ENCODE measurements at regions not wholly inside any gene's neighbourhood (a gene's known extent, or its start where the extent isn't known, plus 50 kb on each side); places are given as distances from the start of the nearest gene placed in this dataset.
"Not testable (repeated sequence)": the region's sequence is repeated elsewhere in the genome, so short reads cannot be mapped to it uniquely, and the experiment has no call there.

DNA sequence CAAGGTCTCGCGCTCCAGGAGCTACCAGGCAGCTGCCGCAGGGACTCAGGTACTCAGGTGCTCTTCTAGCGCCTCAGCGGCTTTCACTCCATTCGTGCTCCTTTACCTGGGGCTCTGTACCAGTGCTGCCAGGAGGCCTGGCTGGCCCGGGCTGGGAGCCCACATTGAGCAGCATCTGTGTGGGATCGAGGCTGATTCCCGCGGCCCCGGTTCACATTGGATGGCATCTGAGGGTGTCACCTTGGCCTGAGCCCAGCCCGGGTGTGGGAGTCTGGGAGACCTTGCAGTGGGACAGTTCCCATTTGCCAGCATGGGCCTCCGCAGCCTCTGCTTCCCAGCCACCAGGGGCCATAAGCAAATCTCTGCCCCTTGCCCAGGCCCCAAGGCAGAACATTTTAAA lies 96.9 kb downstream of the NPIPB11 start:
- DNase-seq: not testable (repeated sequence)

DNA sequence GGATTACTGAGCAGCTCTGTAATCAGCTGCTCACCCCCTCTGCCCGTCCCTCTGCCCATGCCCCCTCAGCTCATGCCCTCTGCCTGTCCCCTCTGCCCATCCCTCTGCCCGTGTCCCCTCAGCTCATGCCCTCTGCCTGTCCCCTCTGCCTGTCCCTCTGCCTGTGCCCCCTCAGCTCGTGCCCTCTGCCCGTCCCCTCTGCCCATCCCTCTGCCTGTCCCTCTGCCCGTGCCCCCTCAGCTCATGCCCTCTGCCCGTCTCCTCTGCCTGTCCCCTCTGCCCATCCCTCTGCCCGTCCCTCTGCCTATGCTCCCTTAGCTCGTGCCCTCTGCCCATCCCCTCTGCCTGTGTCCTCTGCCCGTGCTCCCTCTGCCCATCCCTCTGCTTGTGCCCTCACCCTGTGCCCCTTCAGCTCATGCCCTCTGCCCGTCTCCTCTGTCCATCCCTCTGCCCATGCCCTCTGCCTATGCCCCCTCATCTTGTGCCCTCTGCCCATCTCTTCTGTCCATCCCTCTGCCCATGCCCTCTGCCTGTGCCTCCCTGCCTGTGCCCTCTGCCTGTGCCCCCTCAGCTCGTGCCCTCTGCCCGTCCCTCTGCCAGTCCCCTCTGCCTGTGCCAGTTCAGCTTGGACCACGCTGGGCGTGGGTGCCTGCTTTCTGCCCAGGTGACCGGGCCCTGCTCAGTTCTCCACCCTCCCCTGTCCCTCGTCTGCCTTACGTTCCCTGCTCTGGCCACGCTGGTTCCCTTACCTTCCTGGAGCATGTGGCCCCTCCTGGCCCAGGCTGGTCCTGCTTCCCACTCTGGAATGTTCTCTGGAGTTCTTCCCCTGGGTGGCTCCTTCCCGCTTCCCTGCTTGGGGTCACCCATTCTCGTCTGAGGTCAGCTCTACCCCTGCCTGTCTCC lies 97.6 kb downstream of the NPIPB11 start:
- no peak for DNase-seq

DNA sequence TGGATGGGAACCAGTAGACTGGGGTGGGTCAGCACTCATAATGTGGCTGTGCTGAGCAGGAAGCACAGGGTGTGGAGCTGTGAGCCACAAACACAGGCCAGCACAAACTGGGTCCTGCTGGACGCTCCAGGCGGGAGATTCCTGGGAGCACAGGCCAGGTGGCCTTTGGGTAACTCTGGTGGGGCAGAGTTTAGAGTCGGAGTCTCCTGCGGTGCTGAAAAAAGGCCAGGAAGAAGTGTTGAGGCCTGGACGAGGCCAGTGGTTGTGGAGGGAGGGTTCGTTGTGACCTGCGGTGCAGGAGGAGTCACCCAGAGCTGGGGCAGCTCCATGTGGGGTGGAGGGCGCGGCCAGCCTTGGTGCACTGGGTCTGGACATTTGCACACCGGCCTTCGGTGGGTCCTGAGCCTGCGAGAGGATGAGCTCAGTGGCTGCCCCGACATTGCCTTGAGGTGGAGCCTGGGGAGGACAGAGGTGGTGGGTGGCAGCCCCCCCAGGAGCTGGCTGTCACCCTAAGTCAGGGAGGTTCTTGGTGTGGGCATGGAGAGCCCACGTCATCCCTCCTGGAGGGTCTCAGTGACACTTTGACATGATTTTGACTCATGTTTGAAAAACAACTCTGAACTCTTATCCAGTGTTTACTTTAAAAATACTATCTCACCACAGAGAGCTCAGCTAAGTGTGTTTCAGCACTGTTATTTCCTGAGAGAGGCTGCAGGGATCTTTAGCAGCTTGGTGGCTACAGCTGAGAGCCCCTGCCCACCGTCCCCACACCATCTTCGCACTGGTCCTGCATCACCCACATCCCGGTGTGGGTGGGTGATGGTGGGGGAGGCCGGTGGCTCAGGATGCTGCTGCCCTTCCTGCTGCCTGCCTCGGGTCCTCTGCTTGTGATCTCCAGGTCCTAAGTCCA lies 98.7 kb downstream of the NPIPB11 start:
- no peak for DNase-seq

DNA sequence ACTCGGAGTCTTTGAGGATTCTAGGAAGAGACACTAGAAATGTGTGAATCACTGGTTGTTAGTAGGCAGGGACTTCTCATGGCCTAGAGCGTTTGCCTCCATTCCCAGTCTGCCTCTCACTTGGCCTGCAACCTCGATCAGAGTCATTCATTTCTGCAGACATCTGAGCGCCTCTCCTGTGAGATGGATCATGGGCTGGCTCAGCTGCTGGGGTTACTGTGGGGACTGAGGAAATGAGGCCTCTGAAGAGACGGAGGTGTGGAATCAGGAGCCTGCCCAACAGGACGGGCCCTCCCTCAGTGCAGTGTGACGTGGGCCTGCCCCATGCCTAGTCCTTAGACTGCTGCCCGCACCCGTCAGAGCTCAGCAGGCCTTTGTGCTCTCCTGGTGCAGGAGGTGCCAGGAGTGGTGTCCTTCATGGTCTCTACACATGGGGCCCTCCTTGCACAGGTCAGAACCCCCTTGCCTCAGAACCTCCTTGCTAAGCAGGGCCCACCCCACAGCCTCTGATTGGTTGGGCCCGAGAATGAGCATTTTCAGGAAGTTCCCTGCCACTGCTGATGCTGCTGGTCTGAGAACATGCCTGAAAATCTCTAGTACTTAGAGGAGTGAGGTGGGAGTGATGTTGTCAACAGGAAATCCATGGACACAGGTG lies 99.4 kb downstream of the NPIPB11 start:
- DNase-seq: no peak

DNA sequence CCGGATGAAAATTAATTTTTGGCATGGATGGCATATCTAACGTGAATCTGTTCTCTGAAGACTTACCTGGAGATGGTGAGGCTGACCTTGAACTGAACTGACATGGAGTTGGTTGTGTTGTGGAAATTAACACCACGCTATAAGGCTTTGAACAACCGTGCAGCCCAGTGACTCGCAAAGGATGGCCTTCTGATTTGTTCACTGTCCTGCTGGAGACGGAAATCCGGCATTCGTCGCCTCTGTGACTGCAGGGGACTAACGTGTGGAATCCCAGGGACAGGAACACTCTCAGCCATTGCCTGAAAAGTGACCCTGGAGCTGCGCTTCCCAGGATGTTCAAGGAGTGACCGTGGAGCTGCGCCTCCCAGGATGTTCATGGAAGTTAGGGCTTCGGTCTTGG lies 100.3 kb downstream of the NPIPB11 start:
- DNase-seq: no peak

DNA sequence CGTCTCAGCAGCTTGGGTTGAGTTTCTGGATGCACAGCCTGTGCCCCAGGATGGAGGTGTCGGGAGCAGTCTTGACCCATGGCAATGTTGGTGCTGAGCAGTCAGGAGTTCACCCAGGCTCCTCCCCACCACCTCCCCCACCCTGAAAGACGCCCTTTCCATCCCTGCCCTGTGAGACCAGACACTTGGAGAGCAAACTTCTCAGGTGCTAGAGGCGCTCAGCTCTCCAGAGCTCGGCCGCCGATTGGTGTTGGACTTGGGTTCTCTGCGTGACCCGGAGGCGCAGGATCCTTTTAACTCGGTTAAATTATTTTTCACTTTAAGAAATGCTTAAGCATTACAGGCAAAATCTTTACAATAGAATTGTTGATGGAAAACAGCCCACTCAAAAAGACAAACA lies 101.5 kb downstream of the NPIPB11 start:
- DNase-seq: not testable (repeated sequence)

DNA sequence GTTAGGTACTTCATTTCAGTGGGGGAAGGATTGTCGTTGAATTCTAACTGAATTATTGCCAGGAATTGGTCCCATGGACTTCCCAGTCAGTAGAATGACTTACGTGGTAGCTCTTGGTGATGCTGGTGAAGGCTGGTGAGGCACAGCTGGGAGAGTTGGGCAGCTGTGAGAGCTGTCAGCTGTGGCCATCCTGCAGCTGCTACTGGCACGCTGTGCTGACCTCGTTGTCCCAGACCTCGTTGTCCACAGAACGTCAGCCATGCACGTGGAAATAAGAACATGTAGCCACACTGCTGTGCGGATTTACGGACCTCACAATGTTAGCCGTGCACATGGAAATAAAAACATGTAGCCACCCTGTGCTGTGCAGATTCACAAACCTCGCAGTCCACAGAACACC lies 102.3 kb downstream of the NPIPB11 start:
- DNase-seq: no peak

DNA sequence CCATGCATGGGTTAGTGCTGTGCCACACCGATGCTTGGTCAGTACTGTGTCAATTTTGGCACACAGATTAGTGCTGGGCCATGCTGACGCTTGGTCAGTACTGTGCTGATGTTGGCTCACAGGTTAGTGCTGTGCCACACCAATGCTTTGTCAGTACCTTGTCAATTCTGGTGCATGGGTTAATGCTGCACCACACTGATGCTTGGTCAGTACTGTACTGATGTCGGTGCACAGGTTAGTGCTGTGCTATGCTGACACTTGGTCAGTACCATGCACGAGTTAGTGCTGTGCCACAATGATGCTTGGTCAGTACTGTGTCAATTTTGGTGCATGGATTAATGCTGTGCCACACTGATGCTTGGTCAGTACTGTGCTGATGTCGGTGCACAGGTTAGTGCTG lies 103.0 kb downstream of the NPIPB11 start:
- no peak for DNase-seq

DNA sequence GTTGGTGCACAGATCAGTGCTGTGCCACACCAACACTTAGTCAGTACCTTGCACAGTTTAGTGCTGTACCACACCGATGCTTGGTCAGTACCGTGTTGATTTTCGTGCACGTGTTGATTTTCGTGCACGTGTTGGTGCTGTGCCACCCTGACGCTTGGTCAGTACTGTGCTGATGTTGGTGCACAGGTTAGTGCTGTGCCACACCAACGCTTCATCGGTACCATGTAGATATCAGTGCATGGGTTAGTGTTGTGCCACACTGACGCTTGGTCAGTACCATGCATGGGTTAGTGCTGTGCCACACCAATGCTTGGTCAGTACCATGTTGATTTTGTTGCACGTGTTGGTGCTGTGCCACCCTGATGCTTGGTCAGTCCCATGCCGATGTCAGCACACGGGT lies 103.5 kb downstream of the NPIPB11 start:
- no peak for DNase-seq

DNA sequence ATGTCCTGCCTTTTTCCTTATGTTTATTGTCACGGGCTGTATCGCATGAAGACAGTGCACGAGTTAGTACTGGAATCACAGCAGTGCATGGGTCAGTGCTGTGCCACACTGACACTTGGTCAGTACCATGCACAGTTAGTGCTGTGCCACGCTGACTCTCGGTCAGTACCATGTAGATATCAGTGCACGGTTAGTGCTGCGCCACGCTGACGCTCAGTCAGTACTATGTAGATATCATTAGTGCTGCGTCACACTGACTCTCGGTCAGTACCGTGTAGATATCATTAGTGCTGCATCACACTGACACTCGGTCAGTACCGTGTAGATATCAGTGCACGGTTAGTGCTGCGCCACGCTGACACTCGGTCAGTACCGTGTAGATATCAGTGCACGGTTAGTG lies 104.1 kb downstream of the NPIPB11 start:
- DNase-seq: not testable (repeated sequence)

DNA sequence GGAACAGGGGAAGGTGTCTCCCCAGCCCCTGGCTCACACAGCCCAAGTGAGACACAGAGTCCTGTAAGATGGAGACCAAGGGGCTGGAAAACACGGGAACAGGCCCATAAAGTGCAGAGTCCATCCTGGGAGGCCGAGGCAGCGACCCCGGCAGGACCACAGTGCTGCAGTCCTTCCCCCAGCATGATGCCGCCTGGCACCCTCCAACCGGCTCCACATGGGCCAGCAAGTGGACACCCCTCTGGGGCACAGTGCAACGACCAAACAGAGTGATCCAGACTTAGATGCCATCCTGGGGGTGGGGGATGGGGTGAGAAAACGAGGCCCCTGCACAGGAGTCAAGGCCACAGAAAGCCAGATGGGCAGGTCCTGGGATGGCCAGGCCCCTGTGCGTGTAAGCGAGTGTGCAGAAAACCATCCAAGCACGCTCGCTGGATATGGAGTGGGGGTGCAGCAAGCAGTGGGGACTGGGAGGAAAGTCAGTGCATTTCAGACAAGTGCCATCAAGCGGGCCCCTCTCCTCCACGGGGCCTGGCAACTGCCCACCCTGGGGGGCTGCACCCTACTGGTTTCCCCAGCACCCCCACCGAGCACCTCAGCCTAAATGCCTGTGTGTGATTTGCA lies 104.7 kb downstream of the NPIPB11 start:
- DNase-seq: not testable (repeated sequence)

DNA sequence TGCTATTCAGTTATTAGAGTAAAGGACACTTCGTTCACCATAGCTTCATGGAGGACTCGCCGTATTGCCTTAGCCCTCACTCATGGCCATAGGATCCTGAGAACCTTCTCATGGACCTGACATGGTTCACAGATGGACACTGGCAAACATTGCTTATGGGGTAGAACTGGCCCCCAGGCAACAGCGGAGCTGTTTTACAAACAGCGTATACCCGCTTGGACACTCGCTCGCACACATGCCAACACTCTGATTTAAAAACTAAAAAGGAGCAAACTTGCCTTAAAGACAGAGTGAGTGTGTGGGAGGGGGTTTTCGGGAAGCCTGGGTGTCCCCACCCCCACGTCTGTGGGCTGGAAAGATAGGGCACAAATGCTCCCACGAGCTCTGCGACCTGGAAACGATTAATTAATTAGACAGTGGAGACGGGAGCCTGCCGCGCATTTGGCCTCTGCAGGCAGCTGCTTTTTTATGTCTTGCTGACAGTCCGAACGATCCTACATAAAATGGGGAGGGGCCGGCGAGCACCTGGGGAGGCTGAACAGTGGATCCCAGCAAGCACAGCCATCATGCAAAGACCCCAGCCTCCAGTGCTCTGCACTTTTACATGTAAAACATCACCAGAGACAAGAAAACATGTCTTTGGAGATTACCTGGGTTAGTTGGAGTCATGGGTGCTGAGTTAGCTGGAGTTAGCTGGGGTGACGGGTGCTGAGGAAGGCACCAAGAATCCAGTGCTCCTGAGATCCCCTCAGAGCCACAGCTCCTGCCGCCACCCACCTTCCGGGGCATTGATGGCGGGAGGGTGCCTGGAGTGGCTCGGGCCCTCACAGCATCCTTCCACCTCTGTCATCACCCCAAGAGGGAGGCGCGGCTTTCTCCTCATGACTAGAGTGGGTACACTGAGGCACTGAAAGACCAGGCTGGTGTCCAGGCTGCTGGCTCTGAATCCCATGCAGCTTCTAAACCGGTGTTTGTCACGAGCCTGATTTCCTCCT lies 105.7 kb downstream of the NPIPB11 start:
- DNase-seq: not testable (repeated sequence)

DNA sequence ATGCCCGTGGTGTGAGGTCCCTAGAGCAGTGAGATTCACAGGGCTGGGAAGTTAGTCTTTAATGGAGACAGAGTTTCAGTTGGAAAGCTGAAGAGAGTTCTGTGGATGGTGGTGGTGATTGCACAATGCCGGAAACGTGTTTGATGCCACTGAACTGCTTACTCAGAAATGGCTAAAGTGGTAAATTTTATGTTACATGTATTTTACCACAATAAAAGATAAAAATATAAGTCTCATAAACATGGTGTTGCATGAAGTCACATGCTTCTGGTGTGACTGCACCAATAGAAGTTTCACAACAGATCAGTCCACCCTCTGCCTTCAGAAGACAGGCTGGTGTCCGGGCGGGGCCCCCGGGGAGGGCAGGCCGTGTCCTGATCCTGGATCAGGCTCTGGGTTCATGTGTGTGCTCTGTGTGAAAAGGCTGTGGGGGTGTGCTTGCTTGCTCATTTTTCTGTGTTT lies 106.5 kb downstream of the NPIPB11 start:
- not testable (repeated sequence) for DNase-seq

DNA sequence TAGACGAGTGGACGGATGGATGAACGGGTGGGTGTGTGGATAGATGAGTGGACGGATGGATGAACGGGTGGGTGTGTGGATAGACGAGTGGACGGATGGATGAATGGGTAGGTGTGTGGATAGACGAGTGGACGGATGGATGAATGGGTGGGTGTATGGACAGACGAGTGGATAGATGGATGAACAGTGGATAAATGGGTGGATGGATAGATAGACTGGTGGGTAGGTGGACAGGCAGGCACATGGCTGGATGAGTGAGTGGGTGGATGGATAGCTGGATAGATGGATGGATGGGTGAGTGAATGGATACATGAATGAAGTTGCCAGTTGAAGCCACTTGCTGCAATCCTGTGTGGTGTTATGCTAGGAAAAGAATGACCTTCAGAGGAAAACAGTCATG lies 107.5 kb downstream of the NPIPB11 start:
- not testable (repeated sequence) for DNase-seq

DNA sequence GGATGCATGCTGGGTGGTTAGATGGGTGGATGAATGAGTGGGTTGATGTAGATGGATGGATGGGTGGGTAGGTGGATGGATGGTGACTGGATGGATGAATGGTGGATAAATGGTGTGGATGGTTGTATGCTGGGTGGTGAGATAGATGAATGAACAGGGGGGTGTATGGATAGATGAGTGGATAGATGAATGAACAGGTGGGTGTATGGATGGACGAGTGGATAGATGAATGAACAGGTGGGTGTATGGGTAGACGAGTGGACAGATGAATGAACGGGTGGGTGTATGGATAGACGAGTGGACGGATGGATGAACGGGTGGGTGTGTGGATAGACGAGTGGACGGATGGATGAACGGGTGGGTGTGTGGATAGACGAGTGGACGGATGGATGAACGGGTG lies 108.2 kb downstream of the NPIPB11 start:
- not testable (repeated sequence) for DNase-seq

DNA sequence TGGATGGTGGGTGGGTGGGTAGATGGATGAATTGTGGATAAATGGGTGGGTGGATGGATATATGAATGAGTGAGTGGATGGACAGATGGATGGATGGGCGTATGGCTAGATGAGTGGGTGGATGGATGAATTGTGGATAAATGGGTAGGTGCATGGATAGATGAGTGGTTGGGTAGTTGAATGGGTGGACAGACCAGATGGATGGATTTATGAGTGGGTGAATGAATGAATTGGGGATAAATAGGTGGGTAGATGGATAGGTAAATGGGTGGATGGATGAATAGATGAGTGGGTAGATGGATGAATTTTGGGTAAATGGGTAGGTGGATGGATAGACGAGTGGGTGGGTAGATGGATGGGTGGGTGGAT lies 108.7 kb downstream of the NPIPB11 start:
- not testable (repeated sequence) for DNase-seq

DNA sequence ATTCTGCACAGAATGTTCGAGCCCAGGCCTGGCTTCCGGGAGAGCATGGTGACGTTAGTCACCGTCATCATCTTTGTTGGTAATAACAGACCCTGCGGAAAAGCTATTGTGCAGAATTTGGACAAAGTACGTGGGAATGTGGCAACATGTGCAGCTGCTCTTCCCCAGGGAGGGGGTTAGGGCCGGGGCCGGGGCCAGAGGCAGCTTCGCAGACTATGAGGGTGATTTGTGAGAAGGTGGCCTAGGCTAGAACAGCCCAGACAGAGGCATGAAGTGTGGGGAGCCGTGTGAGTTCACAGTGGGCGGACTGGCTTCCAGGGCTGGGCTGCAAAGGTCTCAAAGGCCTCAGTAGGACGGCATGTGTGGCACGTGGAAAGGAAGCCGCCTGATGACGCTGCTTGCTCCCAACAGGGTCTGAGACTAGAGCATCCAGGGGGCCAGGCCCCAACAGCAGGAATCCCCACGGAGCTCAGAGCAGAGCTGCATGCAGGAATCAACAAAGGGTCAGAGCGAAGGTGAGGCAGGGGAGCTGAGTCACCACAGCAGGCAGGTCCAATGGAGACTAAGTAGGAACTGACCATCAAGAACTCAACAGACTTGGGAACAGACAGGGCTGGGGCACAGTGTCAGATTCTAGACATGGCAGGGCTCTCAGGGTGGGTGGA lies 109.2 kb downstream of the NPIPB11 start:
- not testable (repeated sequence) for DNase-seq

DNA sequence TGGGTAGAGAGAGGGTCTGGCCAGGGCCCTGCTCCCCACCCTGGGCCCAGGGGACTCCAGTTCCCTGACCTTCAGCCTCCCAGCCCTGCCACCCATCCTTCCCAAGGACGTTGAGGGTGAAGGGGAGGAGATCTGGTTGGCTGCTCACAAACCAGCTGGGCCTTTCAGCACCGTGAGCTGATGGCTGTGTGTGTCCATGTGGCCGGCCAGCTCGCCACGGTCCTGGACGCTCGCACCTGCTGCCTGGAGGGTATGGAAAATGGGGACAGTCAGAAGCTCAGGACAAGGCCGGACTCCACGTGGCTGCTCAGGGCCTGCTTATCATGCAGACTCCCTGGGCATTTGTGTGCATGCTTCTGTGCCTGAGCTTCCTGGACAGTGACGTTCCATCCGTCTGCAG lies 110.3 kb downstream of the NPIPB11 start:
- DNase-seq: not testable (repeated sequence)

DNA sequence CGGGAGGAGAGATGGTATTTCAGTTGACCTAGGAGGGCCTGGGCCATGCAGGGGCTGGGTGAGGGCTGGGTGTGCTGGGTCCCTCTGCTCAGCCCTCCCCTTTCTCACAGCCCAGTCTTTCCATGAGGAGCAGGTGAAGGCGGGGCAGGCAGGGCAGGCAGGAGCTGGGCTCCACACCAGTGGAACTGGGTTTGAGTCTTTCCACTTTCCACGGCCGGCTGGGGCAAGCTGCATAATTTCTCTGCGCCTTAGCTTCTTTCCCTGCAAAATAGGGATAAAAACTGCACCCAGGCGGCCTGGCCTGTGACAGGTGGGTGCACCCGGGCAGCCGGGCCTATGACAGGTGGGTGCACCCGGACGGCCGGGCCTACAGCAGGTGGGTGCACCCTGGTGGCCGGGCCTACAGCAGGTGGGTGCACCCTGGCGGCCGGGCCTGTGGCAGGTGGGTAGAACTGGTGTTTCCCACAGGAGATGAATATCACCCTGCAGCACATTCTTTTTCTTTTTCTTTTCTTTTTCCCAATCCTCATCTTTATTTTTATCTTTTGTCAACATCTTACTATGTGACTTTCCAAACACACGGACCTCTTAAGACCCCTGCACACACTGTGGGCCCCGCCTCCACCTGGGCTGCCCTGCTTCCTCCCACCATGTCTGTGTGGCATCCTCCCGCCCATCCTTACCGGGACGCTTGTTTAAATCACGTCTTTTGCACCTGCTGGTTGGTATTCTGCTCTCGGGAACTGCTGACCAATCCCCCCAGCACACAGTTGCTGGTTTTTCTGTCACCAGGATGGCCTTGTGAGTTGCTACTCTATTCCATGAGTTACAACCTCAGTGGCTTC lies 111.3 kb downstream of the NPIPB11 start:
- not testable (repeated sequence) for DNase-seq
